H4 (cell line): ENCODE measurements at regions not wholly inside any gene's neighbourhood (a gene's known extent, or its start where the extent isn't known, plus 50 kb on each side); places are given as distances from the start of the nearest gene placed in this dataset.

Source experiments
- DNase-seq: peaks from one replicate; pipeline ENCODE4 v3.0.0-alpha.2; 2015; ENCODE audit warnings: low spot score

DNA sequence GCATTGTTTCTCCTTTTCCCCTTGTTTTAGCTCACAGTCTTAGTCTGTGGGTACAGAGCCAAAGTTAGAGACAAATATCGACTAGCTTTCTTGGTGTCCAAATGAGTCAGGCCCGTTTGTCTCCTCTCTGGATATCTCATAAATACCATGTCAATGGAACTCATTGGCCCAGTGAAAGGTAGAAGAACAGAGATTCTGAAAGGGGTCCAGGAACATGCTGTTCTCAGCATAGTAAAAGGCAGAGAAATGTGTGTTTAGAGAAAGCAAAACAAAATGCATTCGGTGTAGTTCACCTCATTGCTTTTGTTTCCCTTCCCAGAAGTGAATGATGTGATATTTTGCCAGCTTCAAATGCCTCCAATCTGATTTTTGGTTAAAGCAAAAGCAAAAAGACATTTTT, 238.6 kb upstream of the SLC8A1 start:
- no peak for DNase-seq

DNA sequence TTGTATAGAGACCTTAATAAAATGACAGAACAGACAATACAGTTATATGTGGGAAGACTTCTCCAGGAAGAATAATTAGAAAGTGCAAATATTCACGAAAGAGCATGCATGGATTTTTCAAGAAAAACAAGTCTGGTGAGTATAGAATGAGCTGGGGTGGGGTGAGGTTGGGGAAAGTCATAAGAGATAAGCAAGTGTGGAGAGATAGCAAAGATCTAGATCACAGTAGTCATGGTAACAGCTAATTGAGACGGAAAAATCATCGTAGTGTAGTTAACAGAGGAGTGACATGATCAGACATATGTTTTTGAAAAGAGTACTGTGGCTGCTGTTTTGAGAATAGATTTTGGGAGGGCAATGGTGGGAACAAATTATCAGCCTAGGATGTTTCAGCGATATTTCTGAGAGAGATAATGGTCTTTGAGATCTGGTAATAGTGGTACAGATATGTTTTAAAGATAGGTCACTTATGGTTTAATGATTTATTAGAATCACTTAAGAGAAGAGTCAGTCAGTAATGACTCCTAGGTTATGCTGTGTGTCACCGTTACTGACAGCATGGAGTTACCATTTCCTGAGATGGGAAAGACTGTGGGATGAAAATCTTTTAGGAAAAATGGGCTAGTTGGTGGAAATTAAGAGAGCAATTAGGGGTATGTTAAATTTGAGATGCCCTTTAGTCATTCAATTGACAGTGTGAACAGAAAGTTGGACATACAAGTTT, 248.5 kb upstream of the SLC8A1 start:
- no peak for DNase-seq

DNA sequence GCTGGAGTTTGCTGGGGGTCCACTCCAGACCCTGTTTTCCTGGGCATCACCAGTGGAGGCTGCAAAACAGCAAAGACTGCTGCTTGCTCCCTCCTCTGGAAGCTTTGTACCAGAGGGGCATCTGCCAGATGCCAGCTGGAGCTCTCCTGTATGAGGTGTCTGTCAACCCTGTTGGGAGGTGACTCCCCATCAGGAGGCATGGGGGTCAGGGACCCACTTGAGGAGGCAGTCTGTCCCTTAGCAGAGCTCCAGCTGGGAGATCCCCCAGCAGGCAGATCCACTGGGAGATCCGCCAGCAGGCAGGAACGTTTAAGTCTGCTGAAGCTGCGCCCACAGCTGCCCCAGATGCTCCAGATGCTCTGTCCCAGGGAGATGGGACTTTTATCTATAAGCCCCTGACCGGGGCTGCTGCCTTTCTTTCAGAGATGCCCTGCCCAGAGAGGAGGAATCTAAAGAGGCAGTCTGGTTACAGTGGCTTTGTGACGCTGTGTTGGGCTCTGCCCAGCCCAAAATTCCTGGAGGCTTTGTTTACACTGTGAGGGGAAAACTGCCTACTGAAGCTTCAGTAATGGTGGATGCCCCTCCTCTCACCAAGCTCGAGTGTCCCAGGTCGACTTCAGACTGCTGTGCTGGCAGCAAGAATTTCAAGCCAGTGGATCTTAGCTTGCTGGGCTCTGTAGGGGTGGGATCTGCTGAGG, 260.5 kb upstream of the SLC8A1 start:
- DNase-seq: peak; percentile 37

DNA sequence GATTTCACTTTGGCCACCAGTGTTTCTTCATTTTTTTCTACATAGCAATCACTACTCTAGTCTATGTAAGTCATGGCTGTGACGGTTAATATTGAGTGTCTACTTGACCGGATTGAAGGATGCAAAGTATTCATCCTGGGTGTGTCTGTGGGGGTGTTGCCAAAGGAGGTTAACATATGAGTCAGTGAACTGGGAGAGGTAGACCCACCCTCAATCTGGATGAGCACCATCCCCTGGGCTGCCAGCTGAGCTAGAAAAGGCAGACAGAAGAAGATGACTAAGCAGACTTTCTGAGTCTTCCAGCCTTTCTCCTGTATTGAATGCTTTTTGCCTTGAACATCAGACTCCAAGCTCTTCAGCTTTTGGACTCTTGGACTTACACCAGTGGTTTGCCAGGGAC, 265.0 kb upstream of the SLC8A1 start:
- DNase-seq: peak; percentile 39

DNA sequence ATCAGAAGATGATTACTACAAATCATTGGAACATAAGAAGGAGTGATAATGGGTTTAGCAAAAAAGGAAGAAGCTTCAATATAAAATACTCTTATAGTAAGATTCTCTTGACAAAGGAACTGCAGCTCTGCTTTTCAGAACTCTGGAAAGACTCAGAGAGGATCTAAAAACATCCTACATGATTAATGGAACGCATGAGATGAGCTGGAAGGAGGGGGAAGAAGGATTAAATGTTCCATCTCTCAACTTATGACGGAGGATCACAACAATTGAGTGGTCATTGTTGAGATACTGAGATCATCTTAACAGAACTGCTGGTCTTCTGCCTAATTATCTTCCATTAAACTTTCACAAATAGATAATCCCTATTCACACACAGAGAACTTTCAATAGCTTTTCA, 267.5 kb upstream of the SLC8A1 start:
- DNase-seq: no peak

DNA sequence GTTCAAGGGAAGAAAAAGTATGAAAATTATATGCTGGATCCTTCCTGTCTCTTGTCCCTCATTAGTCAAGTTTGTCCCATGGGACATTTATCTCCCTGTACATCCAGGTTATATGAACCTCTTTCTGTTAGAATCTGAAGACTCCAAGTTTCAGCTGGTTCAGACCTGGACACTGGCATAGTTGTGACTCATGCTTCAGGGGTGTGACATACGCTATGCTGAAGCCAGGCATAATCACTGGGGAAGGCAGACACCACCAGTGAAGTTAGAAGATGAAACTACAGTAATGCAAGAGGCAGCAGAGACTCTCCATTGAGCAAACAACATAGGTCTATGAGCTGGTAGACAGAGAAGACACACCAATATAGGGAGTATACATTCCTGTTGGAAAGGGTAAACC, 269.7 kb upstream of the SLC8A1 start:
- DNase-seq: peak; percentile 45

DNA sequence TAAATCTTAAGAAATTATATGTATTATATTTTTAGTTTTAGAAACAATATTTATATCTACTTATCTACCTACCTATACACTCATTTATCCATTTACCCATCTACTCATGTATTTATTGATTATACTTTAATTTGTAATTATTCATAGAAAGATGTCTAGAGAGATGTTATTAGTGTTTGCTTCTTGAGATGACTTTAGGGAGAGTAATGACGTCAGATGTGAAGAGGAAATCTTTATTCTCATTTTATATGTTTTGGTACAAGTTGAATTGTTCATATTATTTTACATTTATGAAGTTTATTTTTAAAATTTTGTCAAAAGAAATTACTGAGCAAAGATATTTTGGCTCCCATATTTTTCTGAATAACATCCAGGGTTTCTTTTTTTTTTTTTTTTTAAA, 271.3 kb upstream of the SLC8A1 start:
- DNase-seq: no peak

DNA sequence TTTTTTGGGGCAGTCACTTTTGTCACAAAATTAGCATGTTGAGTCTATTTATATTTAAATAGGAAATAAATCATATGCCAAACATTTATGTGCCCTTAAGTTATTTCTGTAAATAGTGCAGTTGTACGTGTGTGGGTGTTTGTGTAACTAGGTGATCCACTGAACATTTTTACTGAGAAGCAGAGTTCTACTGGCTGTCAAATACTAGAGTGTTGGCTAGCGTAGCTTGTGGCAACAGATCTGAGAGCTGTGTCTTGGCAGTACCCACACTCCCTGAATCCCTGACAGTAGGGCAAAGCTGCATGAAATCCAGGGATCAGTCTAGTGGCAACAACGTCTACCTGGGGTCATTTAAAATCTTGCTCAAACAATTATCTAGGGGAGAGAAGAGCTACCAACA, 273.1 kb upstream of the SLC8A1 start:
- DNase-seq: no peak

DNA sequence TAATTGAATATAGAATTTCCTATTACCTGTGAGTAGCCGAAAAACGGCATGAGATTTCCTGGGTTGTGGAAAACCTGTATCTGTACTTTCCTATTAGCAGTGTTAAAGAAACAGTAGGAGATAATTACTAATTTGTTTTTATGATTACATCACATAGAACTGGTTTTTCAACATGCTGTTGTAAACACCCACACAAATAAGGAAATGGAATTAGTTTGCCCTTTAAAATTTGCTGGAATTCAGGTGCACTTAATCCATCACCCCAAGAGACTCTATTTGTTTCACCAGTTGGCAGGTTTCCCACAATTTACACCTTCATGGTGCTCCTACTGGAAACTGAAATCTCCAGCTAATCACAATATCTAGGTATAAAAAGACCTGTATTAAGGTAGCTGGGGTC, 274.1 kb upstream of the SLC8A1 start:
- no peak for DNase-seq

DNA sequence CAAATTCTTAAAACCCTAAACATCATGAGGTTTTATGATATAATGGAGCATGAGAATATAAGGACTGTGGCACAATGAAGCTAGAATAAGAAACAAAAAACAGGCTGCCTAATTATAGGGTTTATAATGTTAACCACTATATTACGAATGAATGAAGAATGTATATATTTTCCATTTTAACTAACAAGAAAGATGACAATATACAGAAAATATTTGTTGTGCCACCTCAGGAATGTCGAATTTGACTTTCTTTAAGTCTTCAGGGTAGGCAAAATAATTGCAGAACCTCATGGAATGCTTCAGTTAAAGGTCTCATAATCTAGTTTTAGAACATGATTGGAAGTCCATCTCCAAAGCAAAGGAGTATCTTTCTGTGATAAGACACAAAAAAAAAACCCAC, 282.9 kb upstream of the SLC8A1 start:
- DNase-seq: peak; percentile 33

DNA sequence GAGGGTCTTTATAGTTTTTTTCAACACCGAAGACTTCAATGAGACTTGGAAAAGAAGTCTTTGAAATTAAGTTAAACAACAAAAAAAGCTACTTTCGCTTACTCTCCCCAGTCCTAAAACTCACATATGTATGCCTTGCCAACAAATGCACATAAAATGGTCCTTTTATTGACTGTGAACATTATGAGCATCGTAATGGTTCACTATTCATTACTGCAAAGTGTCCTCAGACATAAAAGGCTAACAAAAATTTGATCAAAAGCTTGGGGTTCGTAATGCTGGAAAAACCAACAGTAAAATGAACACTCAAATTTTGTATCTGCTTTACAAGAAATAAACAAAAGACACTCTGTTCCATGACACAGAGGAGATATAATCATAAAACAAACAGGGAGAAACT, 285.3 kb upstream of the SLC8A1 start:
- DNase-seq: no peak

DNA sequence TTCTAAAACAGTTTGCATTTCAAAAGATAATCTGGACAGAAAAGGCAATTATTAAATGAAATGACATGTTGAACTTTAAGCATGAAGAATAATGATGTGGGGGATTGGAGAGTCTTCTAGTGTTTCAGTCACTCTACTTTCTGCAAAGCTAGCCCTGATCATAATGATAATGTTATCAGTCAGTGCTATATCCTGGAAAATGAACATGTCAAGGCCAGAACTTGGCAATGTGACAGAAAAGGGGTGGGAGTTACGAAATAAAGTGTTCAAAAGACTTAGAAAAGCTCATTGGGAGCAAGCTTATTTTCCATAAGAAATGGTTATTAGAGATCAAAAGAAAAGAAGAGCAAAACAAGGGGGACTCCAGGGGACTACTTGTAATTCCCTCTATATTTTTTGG, 288.5 kb upstream of the SLC8A1 start:
- no peak for DNase-seq

DNA sequence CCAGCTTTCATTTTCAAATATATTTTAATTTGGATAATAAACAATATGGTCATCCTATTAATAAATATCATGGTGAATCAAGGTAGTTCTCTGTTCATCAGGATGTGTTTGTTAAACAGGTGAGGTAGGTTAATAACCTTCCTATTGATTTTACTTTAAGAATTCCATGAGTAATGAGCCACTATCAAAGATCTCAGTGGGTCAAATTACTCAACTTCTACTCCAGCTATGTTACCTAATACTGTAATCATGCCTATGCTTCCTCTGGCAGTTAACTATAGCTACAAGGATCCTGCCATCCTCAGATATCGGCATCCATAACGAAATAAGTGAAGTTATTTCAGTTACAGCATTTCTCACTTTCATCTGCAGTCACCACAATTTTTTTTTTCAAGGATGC, 289.6 kb upstream of the SLC8A1 start:
- DNase-seq: no peak

DNA sequence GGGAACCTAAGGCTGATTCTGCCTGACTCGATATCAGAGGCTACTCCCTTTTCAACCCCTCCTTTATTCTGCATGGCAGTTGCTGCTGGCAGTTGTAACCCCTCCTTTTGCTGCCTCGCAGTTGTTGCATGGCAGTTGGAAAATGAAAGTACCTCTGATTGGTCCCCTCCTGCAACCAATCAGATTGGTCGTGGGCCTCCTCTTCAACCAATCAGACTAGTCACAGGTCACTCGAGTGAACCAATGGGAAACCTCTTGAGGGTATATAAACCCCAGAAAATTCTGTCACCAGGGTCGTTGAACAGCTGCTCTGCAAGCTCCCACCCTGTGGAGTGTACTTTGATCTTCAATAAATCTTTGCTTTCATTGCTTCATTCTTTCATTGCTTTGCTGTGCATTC, 294.3 kb upstream of the SLC8A1 start:
- DNase-seq: peak; percentile 69

DNA sequence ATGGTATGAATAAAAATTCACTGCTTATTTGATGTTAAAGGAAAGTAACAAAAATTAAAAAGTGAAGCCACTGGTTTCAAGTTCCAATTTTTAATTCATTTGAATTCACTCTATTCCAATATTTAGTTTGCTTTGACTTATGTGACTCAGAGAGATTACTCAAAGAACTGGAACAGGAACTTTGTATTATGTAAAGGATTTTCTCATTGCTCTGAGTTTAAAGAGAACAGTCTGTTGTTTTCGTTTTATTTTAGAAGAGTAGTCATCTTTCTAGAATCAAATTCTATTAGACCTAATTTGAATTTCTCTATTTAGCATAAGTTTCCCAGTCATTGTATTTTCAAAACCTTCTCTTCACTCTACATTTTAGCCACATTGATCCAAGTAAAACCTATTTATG, 300.1 kb upstream of the SLC8A1 start:
- DNase-seq: no peak

DNA sequence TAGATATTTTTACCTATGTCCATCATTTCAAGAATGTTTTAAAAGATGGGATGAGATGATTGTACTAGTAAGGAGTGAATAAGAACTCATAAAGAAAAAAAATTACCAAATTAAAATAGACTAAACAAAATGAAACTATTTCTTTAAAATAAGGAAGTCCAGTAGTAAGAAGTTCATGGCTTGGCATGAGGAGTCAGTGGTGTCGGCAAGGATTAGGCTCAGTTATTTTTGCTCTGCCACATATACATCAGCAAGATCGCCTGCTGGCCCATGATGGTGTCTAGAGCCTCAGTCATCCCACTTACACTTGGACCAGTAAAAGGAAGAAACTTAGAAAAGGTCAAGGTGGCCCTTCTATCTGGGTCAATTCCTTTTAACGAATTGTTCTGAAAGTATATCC, 300.9 kb upstream of the SLC8A1 start:
- no peak for DNase-seq

DNA sequence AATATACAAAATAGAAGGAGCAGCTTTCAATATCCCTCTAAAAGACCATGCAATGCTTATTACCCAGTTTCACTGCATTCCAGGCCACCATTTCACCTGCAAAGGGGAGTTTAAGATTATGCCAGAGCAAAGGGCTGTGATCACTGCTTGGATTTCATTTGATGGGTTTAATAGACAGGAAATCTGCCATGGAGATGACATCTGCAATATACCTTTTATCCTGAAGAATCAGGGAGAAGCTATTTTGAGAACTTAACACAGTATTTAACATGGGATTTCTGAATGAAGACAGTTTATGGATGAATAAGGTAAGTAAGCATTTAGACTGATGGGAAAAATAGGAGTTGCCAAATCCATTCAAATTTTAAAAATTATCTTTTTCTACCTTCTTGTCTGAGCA, 303.0 kb upstream of the SLC8A1 start:
- DNase-seq: no peak

DNA sequence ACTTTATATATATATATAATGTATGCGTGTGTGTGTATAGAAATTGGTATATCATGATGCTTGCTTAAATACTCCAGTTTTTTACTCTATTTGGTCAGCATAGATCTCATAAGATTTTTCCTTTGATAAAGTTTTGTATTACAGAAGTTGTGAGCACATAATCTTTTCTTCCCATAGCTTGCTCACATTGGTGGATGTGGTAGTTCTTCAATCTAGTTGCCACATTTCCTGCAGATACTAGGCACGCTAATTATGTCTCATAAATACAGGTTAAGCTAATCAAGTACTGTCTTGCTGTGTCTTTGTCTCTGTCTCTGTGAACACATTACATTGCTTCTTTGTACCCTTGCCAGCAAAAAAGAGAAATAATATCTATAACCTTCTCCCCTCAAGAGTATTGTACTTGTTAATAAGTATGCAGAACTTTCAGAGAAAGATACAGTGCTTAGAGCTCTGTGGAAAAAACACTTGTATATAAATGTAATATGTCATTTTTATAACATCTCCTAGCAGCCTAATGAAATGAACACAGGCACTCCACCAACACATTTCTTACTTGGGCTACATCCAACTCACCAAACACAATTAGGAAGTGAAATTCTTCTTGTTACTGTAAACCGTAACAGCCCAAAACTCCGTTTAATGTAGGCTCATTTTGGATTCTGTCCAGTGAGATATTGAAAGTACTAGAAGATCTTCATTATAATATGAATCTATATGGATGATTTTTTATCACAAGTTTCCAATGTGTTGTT, 306.7 kb upstream of the SLC8A1 start:
- DNase-seq: no peak

DNA sequence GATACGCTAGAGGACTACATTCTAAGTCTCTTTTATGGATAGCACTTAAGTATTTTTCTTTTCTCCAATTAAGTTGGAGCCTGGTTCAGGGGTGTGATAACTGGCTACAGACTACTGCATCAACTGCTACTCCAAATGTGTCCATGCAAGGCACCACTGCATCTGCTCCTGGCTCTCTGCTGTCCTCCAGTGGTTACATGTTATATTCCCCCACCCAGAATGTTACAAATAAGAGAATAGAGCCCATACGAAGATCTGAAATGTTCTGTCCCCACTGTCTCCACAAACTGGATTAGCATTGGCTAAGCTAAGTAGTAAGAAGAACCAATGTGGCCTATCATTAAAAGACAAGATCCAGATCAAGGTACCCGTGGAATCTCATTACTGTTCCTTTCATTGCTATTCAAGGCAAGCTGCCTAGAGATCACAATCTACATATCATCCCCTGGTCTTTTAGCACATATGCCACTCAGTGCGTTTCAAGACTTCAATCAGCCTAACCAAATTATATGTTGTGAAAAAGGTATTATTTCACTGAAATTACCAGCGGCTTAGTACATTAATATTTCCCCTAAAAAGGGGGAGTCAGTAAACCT, 308.3 kb upstream of the SLC8A1 start:
- peak; percentile 58 for DNase-seq

DNA sequence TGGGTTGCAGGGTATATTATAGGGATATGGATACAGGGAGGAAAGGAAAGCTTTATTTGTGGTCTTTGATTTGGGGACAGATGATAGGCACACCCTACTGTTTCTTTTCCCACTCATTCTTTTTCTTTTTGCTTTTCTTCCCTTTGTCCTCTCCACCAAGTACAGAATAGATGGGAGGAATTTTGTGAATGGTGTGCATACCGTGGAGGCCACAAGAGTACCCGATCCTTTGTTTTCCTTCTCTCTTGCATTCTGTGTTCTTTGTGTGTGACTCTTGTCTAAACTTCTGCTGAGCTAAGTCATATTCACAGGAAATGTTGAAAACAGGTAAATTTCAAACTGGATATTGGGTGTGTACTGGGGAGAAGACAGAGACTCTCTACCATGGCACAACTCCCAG, 321.4 kb upstream of the SLC8A1 start:
- DNase-seq: no peak

DNA sequence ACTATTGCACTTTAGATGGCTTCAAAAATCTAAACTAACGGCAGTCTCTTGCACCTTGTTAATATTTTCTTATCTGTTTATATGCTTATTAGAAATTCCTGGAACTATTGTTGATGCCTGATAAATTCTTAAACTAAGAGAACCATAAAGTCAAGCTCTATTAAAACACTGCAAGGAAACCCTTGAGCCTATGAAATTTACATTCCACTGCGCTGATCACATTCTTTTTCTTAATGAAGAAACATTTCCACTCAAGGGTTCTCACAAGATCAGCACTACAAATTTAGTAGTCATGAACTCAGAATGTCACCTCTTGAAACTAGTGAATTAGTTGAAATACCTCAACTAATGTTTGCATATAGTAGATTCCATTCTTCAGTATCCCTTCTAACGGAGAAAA, 331.8 kb upstream of the SLC8A1 start:
- DNase-seq: no peak

DNA sequence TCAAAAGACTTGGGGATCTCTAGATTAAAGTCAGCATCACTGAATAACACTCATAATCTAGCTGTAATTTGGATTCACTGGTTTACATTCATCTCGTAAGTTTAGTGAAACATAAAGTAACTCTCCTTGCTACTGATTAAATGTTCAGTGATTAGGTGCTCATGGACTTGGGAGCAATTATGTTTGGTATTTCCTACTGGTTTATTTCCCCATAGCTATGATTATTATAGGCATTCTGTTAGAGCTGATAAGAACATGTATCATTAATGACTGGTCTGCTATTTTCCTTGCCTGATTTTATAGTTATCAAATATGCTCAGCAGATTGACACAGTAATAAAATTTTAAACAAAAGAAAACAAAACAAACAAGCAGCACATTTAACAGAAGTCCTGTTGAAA, 334.7 kb upstream of the SLC8A1 start:
- no peak for DNase-seq

DNA sequence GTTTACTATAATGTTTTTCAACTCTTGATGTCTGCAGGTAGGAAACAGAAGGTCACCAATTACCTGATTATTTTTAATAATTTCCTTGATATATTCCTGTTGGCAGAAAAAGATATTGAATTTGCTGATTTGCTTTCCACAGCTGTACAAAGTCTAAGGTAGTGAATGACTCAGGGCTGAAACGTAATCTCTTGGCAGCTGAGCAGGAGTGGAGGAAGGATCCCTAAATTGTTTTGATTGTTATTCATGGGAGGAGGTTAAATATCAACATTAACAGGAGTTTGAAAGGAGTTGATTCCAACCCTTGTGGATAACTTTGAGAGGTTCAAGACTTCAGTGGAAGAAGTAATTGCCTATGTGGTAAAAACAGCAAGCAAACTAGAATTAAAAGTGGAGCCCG, 345.2 kb upstream of the SLC8A1 start:
- DNase-seq: peak; percentile 11
